ENCODE measurements at regions not wholly inside any gene's neighbourhood (a gene's known extent, or its start where the extent isn't known, plus 50 kb on each side); places are given as distances from the start of the nearest gene placed in this dataset.
"Not testable (repeated sequence)": the region's sequence is repeated elsewhere in the genome, so short reads cannot be mapped to it uniquely, and the experiment has no call there.

DNA sequence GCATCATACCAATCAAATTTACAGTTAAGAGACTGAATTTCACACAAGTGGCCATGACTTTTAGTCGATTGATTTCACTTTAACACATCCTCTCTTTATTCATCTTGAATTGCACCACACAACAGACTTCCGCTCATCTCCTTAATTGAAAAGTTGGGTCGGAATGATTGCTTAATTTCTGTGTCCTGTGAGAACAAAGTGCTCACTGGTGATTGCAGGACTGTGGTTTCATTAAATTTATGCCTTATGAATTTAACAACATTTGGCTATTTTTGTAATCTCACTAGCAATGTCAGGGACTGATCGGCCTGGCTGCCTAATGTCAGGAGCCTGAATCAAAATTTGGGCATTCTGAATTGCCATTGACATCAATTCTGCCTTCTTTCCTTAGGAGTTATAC, 1447.3 kb upstream of the ACO1 start:
- in situ Hi-C loops (cut with MboI; ENCODE audit: low sequenced_read_pairs), result no loop called here

DNA sequence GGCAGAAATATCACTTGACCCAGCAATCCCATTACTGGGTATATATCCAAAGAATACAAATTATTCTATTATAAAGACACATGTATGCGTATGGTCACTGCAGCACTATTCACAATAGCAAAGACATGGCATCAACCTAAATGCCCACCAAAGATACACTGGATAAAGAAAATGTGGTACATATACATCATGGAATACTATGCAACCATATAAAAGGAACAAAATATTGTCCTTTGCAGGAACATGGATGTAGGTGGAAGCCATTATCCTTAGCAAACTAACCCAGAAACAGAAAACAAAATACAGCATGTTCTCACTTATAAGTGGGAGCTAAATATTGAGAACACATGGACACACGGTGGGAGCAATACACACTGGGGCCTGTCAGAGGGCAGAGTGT, 1441.6 kb upstream of the ACO1 start:
- in situ Hi-C loops (cut with MboI; ENCODE audit: low sequenced_read_pairs), result not testable (repeated sequence)

DNA sequence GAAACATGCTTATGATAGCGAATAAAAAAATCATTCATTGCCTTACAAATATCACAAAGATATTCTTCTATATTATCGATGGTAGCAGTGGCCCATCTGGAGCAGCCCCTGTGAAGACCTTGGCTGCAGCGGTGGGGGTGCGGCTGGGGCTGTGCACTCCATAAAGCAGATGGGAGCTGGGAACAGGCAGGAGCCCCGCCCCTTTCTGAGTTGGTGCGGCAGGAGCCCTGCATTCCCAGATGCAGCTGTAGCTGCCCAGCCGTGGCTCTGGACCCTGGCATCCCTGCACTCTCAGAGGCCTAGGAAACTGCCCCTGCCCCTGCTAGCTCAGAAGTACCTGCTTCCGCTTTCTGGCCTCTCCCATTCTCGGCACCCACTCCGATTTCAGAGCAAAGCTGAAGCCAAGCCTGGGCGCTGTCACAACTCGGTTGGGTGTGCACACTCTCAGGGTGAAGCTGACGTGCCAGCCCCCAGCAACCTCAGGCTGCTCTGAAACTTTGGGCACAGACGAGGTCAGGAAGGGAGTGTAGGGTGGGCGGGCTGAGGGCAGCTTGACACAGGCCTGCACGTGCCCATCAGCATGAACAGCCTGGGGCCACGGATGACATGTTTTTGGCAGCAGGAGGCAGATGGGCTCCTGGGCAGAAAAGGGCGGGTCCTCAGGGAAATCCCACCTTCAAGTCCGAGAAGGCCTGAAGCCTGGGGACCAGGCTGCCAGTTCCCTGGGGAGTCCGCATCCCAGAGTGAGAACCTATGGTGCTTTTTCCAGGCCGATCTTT, 1440.8 kb upstream of the ACO1 start:
- in situ Hi-C loops (cut with MboI; ENCODE audit: low sequenced_read_pairs), result no loop called here

DNA sequence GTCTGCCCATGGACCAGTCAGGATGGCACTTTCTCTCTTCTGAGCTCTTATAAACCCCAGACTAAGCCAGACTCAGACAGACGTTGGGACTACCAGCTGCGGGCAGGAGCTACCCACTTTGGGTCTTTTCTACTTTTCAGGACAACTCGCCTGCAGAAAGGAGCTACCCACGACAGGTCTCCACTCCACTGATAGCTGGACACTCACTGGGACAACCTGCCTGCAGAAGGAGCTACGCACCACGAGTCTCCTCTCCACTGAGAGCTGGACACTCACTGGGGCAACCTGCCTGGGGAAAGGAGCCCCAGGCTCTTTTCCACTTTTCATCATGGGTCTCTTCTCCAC, 1440.2 kb upstream of the ACO1 start:
- in situ Hi-C loops (cut with MboI; ENCODE audit: low sequenced_read_pairs), result no loop called here

DNA sequence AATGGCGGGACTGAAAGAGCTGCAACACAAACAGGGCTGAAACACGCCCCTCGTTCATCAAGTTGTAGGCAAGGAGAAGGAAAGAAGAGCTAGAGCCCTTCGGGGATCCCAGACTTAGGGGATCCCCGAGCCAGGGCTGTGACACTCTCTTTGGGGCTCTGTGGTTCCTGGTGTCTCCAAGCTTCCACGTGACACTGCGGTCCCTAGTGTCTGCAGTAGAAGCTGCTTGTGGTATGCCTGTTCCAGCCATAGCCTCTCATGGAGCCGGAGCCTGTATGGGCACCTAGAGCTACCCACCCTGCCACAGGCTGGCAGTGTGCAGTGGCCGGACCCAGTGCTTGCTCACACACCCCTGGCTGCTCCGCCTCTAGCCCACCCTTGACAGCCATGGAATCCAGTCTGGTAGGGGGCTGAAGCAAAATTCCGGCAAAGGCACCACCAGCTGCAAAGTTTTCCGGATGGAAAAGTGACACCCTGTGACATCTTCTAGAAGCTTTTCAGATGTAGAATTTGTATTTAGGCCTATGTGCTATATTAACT, 1439.6 kb upstream of the ACO1 start:
- in situ Hi-C loops (cut with MboI; ENCODE audit: low sequenced_read_pairs), result no loop called here

DNA sequence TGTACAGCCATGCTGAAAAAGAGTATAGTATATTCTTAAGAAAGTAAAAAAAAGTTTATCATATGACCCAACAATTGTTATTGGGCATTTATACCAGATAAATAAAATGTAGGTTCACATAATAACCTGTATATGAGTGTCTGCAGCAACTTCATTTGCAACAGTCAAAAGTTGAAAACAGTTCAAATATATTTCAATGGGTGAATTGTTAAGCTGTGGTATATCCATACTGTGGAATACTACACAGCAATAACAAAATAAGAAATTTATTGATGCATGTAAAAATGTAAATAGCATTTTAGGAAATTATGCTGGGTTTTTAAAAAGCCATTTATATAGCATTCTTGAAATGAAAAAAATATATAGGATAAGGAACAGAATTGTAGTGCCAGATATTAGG, 1420.1 kb upstream of the ACO1 start:
- in situ Hi-C loops (cut with MboI; ENCODE audit: low sequenced_read_pairs), result no loop called here

DNA sequence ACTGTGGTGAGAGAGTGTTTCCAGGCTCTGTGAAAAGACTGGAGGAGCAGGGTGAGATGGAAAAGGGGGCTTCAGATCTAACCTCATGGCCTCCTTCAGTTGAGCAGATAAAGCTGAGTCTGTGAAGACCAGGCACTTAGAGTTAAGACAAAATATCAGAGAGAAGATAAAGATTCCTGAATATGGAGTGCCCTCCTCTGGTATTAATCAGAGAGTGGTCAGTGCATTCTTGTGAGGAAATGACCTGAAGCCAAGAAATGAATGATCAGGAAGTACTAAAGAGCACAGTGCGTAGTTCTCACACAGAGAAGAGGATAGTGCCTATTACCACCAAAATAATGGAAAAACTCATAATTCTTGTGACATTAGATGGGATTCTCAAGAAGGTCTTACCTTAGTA, 1417.0 kb upstream of the ACO1 start:
- in situ Hi-C loops (cut with MboI; ENCODE audit: low sequenced_read_pairs), result no loop called here

DNA sequence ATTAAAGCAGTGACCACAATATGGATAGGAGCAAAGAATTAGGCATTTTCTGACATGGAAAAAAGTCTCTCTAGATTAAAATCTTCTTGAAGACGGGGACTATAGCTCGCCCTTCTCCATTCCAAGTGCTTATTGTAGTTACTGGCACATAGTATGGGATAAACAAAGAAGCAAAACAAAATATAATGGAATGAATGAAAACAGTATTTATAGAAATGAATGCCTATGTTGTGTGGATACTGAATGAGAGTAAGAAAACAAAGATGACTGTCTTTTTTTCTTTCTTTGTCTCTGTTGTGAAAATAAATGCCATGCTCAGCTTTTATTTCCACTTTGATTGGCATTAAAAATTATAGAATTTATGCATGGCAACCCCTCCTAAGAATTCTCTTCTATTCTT, 1414.3 kb upstream of the ACO1 start:
- in situ Hi-C loops (cut with MboI; ENCODE audit: low sequenced_read_pairs), result no loop called here

DNA sequence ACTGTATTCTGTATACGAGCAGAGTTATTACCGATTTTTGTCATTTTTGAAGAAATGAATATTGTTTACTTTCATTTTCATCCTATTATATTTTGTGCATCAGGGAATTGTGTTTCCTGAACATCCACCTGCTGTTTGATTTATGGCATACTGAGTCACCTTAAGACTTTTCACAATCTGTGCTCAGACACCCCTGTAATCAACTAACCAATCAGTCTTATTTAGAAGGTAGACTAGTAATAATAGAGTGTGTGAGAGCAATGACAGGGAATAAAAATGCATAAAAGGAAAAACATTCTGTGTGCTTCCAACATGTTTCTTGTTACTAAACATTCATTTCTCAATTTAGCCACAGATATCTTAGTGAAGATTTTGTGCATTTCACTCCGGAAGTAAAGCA, 1413.6 kb upstream of the ACO1 start:
- in situ Hi-C loops (cut with MboI; ENCODE audit: low sequenced_read_pairs), result no loop called here

DNA sequence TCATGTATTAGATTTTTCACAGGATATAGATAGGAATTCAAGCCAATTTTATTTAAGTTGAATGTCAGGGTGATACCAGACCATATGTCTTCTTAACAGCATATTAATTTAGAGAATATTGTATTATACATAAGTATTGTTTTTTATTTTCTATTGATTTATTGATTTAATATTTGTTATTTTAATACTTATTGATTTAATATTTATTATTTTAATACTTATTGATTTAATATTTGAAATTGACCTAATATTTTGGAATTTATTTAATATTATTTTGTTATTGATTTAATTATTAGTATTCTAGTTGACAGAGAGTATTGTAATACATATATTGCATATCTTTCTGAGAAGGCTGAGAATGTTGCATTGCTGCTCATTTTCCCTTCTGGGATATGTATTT, 1411.8 kb upstream of the ACO1 start:
- in situ Hi-C loops (cut with MboI; ENCODE audit: low sequenced_read_pairs), result no loop called here

DNA sequence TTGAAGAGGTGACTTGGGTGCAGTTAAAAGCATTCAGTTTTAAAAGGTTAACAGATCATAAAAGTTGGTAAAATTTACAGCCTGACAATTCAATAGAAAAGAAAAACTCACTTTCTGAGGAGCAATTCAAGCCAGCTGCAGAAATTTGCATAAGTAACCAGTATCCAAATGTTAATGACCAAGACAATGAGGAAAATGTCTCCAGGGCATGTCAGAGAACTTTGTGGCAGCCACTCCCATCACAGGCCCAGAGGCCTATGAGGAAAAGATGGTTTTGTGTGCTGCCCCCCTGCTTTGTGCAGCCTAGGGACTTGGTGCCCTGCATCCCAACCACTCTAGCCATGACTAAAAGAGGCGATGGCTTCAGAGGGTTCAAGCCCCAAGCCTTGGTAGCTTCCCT, 1406.5 kb upstream of the ACO1 start:
- in situ Hi-C loops (cut with MboI; ENCODE audit: low sequenced_read_pairs), result no loop called here

DNA sequence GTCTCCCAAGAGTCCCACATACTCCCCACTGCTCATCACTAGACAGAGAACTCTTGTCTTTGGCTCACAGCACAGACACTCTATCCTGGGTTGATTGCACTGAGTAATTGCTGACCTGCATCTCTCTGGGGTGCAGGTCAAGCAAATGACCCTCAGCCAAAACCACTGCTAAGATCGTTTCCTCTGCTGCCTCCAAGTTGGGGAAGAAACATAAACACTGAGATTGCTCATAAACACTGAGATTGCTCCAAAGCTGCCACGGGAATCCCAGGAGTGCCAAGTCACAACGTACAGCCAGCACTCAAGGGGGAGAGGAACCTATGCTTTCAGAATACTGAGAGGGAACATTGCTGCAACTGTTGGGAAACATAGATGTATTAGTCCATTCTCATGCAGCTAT, 1402.1 kb upstream of the ACO1 start:
- in situ Hi-C loops (cut with MboI; ENCODE audit: low sequenced_read_pairs), result no loop called here

DNA sequence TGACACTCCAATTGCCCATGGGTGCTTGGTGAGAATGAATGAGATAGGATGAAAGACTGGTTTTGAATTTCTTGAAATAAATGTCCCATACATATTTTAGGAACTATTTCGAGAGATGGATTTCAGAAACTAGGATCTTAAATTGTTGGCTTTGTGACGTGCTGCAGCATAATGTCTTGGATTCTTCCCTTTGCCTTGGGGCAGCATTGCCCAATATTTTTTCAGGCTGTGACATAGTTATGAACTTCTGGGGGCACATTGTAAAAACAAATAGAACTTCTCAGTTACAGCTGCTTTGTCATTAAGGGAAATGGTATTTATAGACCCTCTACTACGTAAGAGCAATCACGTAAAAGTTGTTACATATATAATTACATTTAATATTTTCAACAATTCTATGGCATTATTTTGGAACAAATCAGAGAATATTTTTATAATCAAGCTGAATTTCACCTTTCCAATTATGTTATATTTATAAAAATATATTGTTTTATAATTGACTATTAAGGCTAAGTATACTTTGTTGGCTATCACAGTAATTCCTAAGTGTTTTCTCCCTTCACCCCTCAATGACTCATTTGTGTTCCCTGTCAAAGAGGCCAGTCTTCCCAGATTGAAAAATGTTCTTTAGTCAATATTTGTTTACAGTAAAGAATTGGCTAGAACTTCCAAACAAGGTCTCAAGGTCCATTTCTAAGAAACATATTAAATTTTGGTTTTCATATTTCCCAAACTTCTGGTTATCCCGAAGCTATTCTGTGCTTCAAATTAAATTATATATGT, 1388.3 kb upstream of the ACO1 start:
- in situ Hi-C loops (cut with MboI; ENCODE audit: low sequenced_read_pairs), result no loop called here

DNA sequence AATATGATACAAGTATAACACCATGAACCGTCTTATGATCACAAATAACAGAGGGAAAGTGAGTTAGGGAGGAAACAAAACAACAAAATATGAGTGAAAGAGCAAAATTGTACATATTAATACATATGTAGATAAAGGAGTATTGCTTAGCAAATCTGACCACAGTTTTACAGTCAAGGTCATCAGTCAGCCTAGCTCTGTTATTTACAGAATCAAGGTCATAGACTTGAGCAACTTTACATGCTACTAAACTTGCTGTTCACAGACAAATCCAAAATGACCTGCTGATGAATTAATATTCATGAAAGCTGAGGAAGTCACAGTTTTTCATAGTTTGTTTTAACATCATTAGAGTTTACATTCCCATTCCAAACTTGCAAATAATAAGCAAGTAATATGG, 1387.7 kb upstream of the ACO1 start:
- in situ Hi-C loops (cut with MboI; ENCODE audit: low sequenced_read_pairs), result no loop called here

DNA sequence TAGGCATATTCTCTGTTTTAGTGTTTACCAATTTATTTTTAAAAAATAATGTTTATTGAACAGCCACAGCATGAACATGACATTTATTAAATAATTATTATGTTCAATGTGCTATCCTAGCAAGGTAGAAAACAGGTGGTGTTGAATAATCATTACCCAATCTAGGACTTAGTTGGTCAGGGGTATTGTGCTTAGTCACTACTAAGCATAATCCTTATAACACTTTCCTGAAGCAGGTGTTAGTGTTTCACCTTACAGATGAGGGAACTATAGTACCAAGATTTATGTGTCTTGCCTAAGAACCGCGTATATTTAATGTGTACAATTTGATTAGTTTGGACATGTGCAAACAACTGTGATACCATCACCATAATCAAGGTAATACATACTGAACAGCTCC, 1387.2 kb upstream of the ACO1 start:
- in situ Hi-C loops (cut with MboI; ENCODE audit: low sequenced_read_pairs), result no loop called here

DNA sequence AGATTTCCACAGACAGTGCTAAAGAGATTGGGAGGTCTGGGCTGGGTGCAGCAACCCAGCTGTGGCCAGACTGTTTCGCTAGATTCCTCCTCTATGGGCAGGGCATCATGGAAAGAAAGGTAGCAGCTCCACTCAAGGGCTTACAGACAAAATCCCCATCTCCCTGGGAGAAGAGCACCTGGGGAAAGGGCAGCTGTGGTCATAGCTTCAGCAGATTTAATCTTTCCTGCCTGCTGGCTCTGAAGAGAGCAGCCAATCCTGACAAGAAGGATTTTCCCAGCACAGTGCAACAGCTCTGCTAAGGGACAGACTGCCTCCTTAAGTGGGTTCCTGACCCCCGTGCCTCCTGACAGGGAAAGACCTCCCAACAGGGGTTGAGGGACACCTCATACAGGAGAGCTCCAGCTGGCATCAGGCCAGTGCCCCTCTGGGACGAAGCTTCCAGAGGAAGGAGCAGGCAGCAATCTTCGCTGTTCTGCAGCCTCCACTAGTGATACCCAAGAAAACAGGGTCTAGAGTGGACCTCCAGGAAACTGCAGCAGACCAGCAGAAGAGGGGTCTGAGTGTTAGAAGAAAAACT, 1379.3 kb upstream of the ACO1 start:
- in situ Hi-C loops (cut with MboI; ENCODE audit: low sequenced_read_pairs), result no loop called here

DNA sequence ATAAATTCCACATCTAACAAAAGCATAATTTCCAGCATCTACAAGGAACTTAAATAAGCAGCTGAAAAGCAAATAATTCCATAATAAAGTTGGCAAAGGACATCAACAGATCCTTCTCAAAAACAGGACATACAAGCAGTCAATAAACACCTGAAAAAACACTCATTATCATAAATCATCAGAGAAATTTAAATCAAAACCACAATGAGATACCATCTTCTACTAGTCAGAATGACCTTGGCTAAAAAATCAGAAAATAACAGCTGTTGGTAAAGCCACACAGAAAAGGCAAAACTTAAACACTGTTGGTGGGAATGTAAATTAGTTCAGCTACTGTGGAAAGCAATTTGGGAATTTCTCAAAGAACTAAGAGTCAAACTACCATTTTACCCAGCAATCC, 1371.1 kb upstream of the ACO1 start:
- in situ Hi-C loops (cut with MboI; ENCODE audit: low sequenced_read_pairs), result no loop called here

DNA sequence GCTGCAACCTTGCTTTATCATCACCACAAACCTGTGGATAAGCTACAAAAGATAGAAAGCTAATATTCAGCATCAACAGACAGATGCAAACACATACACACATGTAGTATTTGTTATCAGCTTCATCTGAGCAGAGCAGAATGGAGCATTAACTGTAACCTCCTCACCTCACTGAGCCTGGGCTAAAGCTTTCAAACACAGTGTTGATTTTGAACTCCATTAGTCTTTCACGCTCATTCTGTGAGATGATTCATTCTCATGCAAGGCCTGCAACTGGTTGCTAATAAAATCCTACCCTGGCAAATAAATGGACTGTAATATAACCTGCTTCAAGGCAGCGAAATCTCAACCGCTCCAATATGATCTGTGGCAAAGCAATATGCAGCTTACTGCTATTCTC, 1360.6 kb upstream of the ACO1 start:
- in situ Hi-C loops (cut with MboI; ENCODE audit: low sequenced_read_pairs), result no loop called here

DNA sequence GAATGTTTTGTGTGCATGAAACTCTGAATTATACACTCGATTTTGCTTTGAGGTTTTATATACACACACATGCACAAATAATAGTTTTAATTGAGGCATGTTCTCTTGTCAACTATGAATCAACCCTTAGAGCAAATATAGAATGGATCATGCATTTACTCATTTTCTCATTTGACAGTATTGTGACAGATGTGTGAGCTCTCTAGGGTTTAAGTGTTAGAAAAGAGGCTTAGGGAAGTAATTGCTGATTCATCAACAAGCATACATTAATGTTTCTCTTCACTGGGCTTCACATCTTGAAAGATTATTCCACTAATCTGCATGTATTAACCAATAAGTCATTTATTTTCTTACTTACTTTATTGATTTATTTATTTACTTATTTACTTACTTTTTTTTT, 1356.8 kb upstream of the ACO1 start:
- in situ Hi-C loops (cut with MboI; ENCODE audit: low sequenced_read_pairs), result no loop called here

DNA sequence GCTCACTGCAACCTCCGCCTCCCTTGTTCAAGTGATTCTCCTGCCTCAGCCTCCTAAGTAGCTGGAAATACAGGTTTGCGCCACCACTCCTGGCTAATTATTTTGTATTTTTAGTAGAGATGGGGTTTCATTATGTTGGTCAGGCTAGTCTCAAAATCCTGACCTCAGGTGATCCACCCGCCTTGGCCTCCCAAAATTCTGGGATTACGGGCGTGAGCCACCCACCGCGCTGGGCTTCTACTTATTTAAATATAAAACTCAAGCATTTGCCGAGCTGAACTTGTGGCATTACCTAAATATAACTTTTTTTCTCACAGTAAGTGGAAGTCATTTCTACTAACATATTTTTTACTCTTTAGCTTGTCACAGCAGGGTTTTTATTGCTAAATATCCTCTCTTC, 1356.3 kb upstream of the ACO1 start:
- in situ Hi-C loops (cut with MboI; ENCODE audit: low sequenced_read_pairs), result no loop called here

DNA sequence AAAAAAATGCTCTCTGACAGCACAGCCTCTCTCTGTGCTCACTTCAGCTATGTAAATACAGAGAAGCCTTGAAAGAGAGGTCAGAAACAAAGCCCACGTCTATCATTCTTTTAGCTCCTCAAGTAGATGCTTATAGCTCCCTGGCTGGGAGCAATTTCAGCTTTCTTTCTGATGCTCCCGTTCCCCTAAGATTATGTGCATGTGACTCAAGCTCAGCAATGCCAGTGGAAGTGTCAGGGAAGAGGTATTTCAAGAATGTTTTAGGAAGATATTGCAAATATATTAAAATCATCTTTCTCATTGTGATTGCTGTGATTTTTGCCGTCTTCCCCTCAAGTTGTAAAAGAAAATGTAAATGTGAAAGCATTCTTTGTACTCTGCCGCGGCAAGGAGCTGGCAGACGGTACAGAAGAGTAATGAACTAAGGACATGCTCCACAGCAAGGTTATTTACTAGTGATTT, 1353.7 kb upstream of the ACO1 start:
- in situ Hi-C loops (cut with MboI; ENCODE audit: low sequenced_read_pairs), result no loop called here

DNA sequence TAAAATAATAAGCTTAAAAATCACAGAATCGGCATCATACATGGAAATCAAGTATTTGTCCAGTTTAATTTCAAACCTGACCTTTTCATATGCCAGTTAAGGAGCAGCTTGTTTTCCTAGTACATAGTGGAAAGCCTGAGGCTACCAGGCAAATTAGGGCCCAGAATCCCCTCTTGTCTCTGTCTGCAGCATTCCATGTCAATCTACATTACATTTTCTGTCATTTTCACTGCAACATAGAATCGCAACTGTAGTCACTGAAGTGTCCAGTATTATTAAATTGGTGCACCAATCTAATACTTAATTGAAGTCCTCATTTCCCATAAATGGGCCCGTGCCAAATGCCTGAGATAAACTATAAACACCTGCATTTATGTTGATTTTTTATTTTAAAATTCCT, 1352.2 kb upstream of the ACO1 start:
- in situ Hi-C loops (cut with MboI; ENCODE audit: low sequenced_read_pairs), result no loop called here

All from HL-60/S4 (cell line).